DOHH2 (cell line): ENCODE measurements at regions not wholly inside any gene's neighbourhood (a gene's known extent, or its start where the extent isn't known, plus 50 kb on each side); places are given as distances from the start of the nearest gene placed in this dataset.

ENCODE experiments used
- H3F3A ChIP-seq: fragments of 200-600 bp; sonication (generic), shearing (Covaris generic); 2 replicates; pipeline ENCODE4 v1.6.0; 2016; ENCODE audit warnings: antibody characterized with exemption, mild to moderate bottlenecking; ENCODE audit not compliant: control insufficient read depth, insufficient read depth
- H3K27ac ChIP-seq: fragments of 200-600 bp; sonication (generic); 2 replicates; pipeline ENCODE4 v1.5.1; 2014; ENCODE audit warnings: low read depth, mild to moderate bottlenecking, low read length, moderate library complexity
- H3K27me3 ChIP-seq: fragments of 200-600 bp; sonication (generic); 2 replicates; pipeline ENCODE4 v1.6.1; 2014; ENCODE audit warnings: mild to moderate bottlenecking, low read length, mixed read lengths; ENCODE audit not compliant: control insufficient read depth
- H3K36me3 ChIP-seq: fragments of 200-600 bp; sonication (generic); 2 replicates; pipeline ENCODE4 v1.6.1; 2014; ENCODE audit warnings: mild to moderate bottlenecking, low read length, moderate library complexity, mixed read lengths; ENCODE audit not compliant: control insufficient read depth
- H3K4me1 ChIP-seq: fragments of 200-600 bp; sonication (generic); 2 replicates; pipeline ENCODE4 v1.6.1; 2014; ENCODE audit warnings: mild to moderate bottlenecking, low read length, mixed read lengths; ENCODE audit not compliant: control insufficient read depth
- H3K4me2 ChIP-seq: fragments of 200-600 bp; sonication (generic); 2 replicates; pipeline ENCODE4 v1.6.0; 2014; ENCODE audit warnings: mild to moderate bottlenecking, low read length, moderate library complexity
- H3K4me3 ChIP-seq: fragments of 200-600 bp; sonication (generic); 2 replicates; pipeline ENCODE4 v1.5.1; 2014; ENCODE audit warnings: mild to moderate bottlenecking, low read length, mixed read lengths
- H3K79me2 ChIP-seq: fragments of 200-600 bp; sonication (generic); 2 replicates; pipeline ENCODE4 v1.6.1; 2014; ENCODE audit warnings: mild to moderate bottlenecking, low read length, mixed read lengths; ENCODE audit not compliant: control insufficient read depth
- H3K9me2 ChIP-seq: fragments of 200-600 bp; sonication (generic); replicated peaks from 2 replicates; pipeline ENCODE4 v1.6.1; 2014; ENCODE audit warnings: mild to moderate bottlenecking, low read length, mixed read lengths; ENCODE audit not compliant: control insufficient read depth
- H3K9me3 ChIP-seq: fragments of 200-600 bp; sonication (generic); 2 replicates; pipeline ENCODE4 v1.6.1; 2014; ENCODE audit warnings: antibody characterized with exemption, low read length, mixed read lengths; ENCODE audit not compliant: control insufficient read depth, insufficient read depth
- H4K20me1 ChIP-seq: fragments of 200-600 bp; sonication (generic); 2 replicates; pipeline ENCODE4 v1.6.0; 2014; ENCODE audit warnings: low read depth, mild to moderate bottlenecking, antibody characterized with exemption, low read length, moderate library complexity; ENCODE audit not compliant: control insufficient read depth, insufficient read depth
- EZH2phosphoT487 ChIP-seq: fragments of 200-600 bp; sonication (generic); IDR thresholded peaks from 2 replicates; pipeline ENCODE4 v1.6.1; 2017; ENCODE audit warnings: borderline replicate concordance, mild to moderate bottlenecking, antibody characterized with exemption, low read length, moderate library complexity, mixed read lengths
- TF ChIP-seq, protein P1 (sequence below): fragments of 200-600 bp; sonication (generic); IDR thresholded peaks from one replicate; pipeline ENCODE4 v1.5.1; 2014; ENCODE audit warnings: antibody characterized with exemption, mild to moderate bottlenecking, low read depth, low read length; ENCODE audit not compliant: poor library complexity, severe bottlenecking

DNA sequence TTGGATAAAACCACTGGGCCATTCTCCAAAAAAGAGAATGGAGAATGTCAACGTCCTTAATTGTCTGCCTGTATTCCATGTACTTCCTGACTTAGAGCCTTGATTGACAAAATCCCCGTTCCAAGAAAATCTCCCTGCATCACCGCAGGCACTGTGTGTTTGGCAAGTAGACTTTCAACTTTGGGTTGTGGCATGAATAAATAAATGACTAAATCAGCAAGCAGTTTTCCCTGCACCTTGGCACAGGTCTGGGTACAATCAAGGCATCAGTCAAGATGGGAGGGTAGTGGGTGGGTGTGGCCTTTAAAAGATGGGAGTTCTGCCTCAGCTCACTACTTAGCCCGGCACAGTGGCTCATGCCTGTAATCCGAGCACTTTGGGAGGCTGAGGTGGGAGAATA, 248.5 kb upstream of the RPL38 start:
- no peaks in the 10 kb centered on the region for H4K20me1 ChIP-seq
- peaks cover 4% of the 10 kb centered on the region; the same call in 1 of the 2 replicates for H3K9me3 ChIP-seq
- H3K4me1 ChIP-seq: no peaks in the 10 kb centered on the region
- H3K79me2 ChIP-seq: no peaks in the 10 kb centered on the region
- H3K27ac ChIP-seq: no peak overlapping the region
- no peak for TF ChIP-seq EZH2phosphoT487
- TF ChIP-seq, protein P1, sequence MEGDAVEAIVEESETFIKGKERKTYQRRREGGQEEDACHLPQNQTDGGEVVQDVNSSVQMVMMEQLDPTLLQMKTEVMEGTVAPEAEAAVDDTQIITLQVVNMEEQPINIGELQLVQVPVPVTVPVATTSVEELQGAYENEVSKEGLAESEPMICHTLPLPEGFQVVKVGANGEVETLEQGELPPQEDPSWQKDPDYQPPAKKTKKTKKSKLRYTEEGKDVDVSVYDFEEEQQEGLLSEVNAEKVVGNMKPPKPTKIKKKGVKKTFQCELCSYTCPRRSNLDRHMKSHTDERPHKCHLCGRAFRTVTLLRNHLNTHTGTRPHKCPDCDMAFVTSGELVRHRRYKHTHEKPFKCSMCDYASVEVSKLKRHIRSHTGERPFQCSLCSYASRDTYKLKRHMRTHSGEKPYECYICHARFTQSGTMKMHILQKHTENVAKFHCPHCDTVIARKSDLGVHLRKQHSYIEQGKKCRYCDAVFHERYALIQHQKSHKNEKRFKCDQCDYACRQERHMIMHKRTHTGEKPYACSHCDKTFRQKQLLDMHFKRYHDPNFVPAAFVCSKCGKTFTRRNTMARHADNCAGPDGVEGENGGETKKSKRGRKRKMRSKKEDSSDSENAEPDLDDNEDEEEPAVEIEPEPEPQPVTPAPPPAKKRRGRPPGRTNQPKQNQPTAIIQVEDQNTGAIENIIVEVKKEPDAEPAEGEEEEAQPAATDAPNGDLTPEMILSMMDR: no peak
- H3K36me3 ChIP-seq: no peaks in the 10 kb centered on the region
- 0 out of 2 replicates have a peak, but pooled peaks cover 4% of the 10 kb centered on the region for H3K27me3 ChIP-seq
- H3F3A ChIP-seq: no peaks in the 10 kb centered on the region
- no peaks in the 10 kb centered on the region for H3K9me2 ChIP-seq
- H3K4me2 ChIP-seq: no peak overlapping the region
- H3K4me3 ChIP-seq: no peak overlapping the region

DNA sequence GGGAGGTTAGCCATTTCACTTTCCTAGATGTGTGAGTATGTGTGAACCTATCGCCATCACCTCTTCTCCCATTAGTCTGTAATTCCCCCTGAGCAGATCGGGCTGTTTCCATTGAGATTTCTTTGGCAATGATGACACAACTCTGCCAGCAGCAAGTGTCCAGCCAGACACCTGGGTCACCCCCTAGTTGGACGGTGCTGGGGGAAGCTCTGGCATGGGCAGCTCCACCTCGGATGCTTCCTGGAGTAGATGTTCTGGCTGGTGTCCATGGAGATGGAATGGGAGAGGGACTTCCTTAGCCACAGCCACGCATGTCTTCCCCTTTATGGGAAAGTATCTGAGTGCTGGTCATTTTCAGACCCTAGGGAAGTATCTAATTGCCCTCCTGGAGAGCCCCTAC, 247.9 kb upstream of the RPL38 start:
- Histone ChIP-seq H3K27ac (no peak overlapping the region), H3K4me1 (no peaks in the 10 kb centered on the region), H3K36me3 (no peaks in the 10 kb centered on the region), H3K27me3 (0 out of 2 replicates have a peak, but pooled peaks cover 4% of the 10 kb centered on the region), H4K20me1 (no peaks in the 10 kb centered on the region), H3K9me2 (no peaks in the 10 kb centered on the region), H3K9me3 (peaks cover 4% of the 10 kb centered on the region; the same call in 1 of the 2 replicates), H3K4me3 (no peak overlapping the region), H3F3A (no peaks in the 10 kb centered on the region), H3K4me2 (no peak overlapping the region), H3K79me2 (no peaks in the 10 kb centered on the region)
- TF ChIP-seq, protein P1: no peak
- no peak for TF ChIP-seq EZH2phosphoT487

GRCh38 chr17:73956169-73956568, 247.3 kb upstream of the RPL38 start:
- Histone ChIP-seq H3K79me2 (no peaks in the 10 kb centered on the region), H4K20me1 (no peaks in the 10 kb centered on the region), H3K9me3 (peaks cover 4% of the 10 kb centered on the region; the same call in 1 of the 2 replicates), H3K4me3 (no peak overlapping the region), H3K27ac (no peak overlapping the region), H3K9me2 (no peaks in the 10 kb centered on the region), H3K4me2 (no peak overlapping the region), H3F3A (no peaks in the 10 kb centered on the region), H3K27me3 (0 out of 2 replicates have a peak, but pooled peaks cover 4% of the 10 kb centered on the region), H3K4me1 (no peaks in the 10 kb centered on the region), H3K36me3 (no peaks in the 10 kb centered on the region)
- TF ChIP-seq EZH2phosphoT487: no peak
- TF ChIP-seq, protein P1: no peak
